ENCODE measurements at regions not wholly inside any gene's neighbourhood (a gene's known extent, or its start where the extent isn't known, plus 50 kb on each side); places are given as distances from the start of the nearest gene placed in this dataset.
A peak's percentile ranks its signal among the peaks of the same experiment; 100 is the strongest.

DNA sequence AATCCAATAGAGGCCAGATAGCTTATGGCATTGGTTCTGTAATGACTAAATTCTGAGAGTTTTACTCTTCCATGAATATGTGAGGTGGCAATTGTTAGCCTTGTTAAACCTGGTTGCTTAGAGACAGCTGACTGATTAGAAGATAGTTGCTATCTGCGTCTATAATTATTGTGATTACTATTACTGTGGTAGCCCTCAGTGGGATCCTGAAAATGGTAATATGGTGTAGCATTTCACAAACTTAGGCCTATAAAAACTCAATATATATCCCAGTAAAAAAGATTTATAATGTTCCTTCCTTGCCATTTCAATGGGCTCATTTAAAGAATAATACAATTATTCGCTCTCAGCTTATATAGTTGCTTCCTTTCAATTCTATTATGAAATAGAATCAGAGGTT lies 405.8 kb upstream of the CDH2 start:
- no peak for DNase-seq (ENCODE audit: low spot score)
- in situ Hi-C loops (cut with HindIII; ENCODE audit: low sequenced_read_pairs): no loop called here

DNA sequence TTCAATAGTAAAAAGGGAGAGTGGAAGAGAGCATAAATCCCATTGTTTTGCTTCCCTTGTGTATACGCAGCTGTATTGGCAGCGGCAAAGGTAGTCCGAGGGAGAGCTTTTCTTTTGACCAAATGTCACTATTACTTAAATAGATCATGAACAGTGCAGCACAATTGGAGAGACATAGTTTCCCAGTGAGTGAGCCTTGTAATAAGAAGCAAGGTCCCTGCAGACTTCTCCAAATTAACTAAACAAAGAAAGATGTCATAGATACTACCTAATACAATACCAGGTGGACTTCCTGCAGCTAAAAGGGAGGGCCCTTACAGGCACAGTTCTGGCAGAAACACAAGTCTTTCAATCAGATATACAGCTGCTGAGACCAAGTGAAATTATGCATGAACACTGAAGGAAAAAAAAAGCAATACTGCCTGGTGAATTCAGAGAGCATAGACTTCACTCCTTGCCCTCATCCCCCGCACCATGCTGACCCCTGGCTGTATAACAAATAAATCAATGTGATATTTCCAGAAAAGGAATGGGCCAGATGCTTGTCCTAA lies 404.7 kb upstream of the CDH2 start:
- in situ Hi-C loops (cut with HindIII; ENCODE audit: low sequenced_read_pairs): no loop called here
- DNase-seq (ENCODE audit: low spot score): no peak

DNA sequence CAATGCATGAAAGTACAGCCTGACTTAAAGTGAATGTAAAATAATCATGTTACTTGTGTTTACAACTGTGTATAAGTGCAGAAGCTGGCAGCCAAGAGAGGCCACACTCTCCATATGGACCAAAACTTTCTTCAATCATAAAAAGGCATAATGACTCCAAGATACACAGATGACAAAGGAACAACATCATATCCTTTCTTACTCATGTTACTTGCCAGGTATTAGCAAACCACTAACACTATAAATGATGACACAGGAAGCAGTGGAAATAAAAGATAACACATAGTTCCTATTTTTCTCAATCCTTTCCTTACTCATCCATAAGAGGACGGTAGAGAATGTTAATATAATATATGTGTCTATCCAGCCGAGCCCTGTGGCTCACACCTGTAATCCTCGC lies 400.0 kb upstream of the CDH2 start:
- DNase-seq (ENCODE audit: low spot score): no peak
- in situ Hi-C loops (cut with HindIII; ENCODE audit: low sequenced_read_pairs): no loop called here

DNA sequence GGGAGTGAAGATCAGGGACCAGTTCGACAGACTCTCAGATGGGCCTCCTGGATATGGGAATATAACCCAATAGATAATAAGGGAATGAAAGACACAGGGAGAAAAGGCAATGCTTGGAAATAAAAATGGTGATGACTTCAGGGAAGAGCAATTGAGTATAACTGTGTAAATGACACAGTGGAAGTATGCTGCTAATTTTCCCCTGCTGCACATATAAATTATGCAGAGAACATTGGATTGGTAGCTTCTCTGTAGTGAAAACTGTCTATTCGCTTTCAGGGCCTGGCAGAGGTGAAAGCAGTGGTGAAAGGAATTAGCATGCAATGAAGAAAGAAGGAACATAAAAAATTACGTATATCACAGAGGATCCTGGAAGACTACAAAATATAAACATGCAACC lies 398.2 kb upstream of the CDH2 start:
- in situ Hi-C loops (cut with HindIII; ENCODE audit: low sequenced_read_pairs): no loop called here
- DNase-seq (ENCODE audit: low spot score): no peak

DNA sequence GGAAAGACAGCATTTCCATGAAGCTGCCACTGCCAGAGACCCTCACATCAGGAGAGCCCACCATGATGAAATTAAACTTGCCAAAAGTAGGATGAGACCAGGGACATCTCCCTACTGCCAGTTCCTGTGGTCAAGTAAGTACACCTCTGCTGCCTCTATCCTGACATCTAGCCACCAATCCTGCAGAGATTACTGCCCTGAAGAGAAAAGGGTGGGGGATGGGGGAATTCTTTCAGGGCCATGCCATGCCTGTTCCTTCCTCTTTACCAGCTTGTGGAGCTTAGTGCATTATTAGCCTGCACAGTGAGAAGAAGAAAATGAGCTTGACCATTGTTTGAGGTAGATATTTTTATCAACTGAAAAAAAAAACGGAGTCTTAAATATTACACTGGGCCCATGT lies 397.2 kb upstream of the CDH2 start:
- DNase-seq (ENCODE audit: low spot score): no peak
- in situ Hi-C loops (cut with HindIII; ENCODE audit: low sequenced_read_pairs): no loop called here

DNA sequence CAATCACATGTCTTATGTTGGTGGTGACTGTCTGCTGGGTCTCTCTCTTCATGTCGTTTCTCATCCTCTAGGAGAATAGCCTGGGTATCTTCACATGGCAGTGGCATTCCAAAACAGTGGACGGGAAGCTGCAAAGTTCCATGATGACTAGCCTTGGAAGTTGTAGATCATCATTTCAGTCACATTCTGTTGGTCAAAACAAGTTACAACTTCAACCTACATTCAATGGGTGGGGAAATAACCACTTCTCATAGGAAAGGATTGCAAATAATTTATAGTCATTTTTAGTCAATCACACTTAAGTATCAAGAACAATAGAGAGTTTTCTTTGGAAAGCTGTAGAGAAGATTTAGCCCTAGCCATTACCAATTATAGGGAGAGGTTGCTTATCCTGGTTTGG lies 395.0 kb upstream of the CDH2 start:
- no peak for DNase-seq (ENCODE audit: low spot score)
- in situ Hi-C loops (cut with HindIII; ENCODE audit: low sequenced_read_pairs): no loop called here

DNA sequence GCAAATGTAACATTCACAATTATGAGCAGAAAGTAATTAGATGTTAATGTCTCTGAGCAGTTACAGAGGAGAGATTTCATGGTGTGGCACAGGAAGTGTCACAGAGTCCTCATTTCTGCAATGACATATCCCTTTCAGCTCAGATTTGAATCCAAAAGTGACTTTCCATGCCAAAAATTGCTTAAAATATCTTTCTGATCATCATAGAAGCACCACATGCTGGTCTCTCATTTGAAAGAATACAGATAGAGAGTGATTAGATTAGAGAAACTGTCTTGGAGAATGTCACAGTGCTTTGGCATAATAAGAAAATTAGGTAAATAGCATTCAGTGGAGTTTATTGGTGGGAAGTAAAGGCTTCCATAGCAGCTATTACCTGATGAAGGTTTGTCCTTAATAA lies 383.4 kb upstream of the CDH2 start:
- in situ Hi-C loops (cut with HindIII; ENCODE audit: low sequenced_read_pairs): no loop called here
- DNase-seq (ENCODE audit: low spot score): no peak

DNA sequence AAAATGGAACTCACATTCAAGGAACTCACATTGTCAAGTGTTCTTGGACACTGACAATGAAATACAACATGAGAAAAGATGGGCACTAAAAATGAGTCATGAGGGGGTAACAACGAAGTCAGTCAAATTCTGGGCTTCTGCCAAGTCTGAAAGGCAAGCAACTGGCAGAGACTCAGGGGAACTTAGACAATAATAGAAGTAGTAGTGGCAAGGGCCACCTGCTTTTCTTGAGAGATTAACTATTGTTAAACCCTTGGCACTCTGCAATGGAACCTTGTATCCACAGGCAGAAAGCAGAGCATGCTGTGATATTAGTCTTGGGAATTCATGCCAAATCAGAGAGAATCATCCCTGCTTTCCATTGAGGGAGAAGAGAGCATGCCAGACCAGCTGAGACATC lies 382.6 kb upstream of the CDH2 start:
- in situ Hi-C loops (cut with HindIII; ENCODE audit: low sequenced_read_pairs): no loop called here
- DNase-seq (ENCODE audit: low spot score): no peak

DNA sequence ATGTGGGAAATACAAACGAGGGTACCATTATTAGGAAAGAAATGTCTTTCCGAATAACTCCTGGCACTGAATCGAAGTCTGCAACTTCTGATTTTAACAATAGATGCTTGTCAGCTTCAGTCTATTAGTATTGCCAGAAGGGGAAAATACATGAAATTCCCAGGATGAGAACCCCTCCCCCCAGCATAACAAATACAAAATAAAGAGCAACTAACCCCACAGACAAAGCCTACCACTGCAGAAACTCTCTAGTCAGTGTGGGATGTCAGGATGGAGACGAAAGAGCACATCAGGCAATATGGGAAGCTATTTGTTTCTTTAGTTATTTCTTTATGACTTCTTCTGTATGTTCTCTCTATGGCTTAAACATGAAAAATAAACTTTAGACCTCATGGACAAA lies 365.0 kb upstream of the CDH2 start:
- DNase-seq (ENCODE audit: low spot score): no peak
- in situ Hi-C loops (cut with HindIII; ENCODE audit: low sequenced_read_pairs): no loop called here

DNA sequence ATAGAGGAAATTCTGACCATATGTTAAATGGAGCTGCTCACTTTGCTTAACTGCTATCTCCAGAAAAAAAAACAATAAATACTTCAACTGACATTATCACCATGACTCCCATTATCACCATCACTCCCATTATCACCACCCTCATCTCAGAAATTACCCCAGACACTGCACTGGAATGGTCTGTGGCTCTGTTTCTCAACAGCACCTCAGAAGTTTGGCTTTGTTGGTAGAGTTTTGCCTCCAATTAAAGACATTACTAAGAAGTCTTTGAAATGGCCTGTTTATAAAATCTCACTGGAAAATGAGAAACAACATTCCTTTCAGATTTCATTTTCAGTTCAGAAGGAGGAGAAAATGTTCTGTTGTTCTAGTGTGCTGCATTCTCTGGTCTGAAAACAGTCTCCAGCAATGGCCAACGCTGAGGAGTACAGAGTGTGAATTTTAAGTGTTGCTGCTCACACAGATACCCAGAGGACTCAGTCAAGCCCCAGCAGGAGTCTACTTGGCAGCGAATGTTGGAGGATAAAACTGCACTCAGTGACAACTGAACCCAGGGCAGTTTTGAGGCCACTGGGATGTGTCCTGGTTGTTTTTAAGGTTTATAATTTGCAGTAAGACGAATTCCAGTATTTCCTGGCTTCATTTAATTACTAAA lies 364.5 kb upstream of the CDH2 start:
- in situ Hi-C loops (cut with HindIII; ENCODE audit: low sequenced_read_pairs): no loop called here
- DNase-seq (ENCODE audit: low spot score): peak; percentile 43

DNA sequence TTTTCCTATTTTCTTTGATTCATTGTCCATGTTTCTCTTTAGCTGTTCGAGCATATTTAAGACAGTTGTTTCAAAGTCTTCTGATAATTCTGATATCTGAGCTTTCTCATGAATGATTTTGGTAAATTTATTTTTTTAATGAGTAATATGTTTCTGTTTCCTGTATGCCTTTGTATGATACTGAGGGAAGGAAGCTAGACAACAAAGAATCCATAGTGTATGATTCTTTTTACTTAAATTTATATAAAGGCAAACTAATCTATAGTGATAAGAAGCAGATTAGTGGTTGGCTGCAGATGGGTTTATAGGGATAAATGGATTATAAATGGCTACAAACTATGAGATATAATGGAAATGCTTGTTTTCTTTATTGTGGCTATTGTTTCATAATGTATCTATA lies 352.7 kb upstream of the CDH2 start:
- DNase-seq (ENCODE audit: low spot score): no peak
- in situ Hi-C loops (cut with HindIII; ENCODE audit: low sequenced_read_pairs): no loop called here

DNA sequence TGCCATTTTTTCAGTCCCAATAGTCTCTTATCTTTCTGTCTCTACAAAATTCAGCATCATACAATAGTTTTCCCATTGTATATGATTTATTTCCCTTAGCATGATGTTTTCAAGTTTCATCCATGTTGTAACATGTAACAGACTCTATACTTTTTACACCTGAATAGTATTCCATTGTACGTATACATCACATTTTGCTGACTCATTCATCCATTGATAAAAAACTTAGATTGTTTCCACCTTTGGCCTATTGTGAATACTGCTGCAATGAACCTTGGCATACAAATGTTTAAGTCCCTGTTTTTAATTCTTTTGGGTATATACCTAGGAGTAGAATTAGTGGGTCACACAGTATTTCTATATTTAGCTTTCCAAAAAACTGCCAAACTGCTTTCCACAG lies 349.3 kb upstream of the CDH2 start:
- in situ Hi-C loops (cut with HindIII; ENCODE audit: low sequenced_read_pairs): no loop called here
- DNase-seq (ENCODE audit: low spot score): no peak

DNA sequence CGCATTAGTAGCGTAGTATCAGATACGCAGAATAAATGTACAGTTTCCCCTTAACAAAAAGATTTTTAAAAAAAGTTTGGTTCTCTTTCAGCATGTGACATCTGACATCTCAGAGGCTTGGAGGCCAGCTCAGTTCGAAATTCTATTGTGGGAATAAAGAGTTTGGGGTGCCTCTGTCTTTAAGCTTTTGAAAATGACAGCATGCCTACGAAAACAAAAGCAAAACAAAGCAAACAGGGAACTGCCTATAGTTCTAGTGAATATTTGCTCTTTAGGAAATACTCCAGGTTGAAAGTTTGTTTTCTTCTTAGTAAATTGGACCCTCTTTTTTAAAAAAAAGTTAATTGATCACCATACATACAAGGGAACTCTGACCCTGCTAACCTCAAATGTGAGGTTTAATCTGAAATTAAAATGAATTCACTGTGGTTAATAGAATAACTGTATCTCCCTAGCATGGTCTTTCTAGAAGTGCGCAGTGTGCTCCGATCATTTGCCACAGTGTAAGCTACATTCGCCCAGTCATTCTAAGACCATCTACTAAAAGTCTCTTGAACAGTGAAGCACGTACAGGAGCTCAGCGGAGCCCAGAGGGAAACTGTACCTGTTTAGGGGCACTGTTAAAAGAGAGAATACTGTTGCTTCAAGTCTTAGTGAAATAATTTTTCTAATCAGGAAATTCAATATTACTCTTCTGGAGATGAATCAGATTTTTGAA lies 347.0 kb upstream of the CDH2 start:
- DNase-seq (ENCODE audit: low spot score): no peak
- in situ Hi-C loops (cut with HindIII; ENCODE audit: low sequenced_read_pairs): no loop called here

DNA sequence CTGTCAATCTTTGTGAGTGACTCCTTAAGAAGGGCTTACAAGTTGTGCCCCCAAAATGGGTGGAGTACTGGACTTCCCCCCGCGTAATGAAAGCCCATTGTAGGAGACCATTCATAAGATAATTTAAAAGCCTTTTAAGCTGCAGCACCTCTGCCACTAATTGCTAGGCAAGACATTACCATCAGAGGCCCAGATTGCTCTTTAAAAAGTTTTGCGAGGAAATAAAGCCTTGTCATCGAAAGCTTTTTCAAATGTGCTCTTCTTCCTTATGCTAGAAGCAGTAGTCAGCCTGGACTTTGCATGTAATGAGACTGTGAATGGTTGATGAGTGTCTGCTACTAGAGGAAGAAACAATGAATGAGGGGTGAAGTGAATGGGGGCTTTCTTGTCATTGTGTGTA lies 345.3 kb upstream of the CDH2 start:
- in situ Hi-C loops (cut with HindIII; ENCODE audit: low sequenced_read_pairs): no loop called here
- DNase-seq (ENCODE audit: low spot score): no peak

DNA sequence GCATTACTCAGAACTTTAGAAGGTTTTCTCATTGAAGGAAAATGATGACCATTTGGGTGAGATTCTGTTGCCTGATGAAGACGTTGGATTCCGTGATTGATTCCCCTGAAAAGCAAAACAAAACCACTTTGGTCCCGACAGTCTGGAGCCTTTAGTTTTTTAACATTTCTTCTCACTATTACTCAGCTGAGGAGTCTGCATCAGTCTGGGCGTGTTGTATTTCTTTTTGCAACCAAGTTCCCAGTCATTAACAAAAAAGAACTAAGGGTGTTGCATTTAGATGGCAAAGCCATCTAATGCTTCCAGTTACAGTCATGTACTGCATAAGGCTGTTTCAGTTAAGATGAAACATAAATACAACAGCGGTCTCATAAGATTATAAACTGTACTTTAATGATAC lies 343.1 kb upstream of the CDH2 start:
- in situ Hi-C loops (cut with HindIII; ENCODE audit: low sequenced_read_pairs): no loop called here
- no peak for DNase-seq (ENCODE audit: low spot score)

DNA sequence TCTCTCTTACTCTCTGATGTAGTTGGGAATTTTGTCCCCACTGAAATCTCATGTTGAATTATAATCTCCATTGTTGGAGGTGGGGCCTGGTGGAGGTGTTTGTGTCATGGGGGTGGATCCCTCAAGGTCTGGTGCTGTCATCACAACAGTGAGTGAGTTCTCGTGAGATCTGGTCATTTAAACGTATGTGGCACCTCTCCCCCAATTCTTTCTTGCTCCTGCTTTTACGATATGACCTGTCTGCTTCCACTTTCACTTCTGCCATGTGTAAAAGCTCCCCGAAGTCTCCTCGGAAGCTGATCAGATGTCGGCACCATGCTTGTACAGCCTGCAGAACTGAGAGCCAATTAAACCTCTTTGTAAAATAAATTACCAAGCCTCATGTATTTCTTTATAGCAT lies 337.8 kb upstream of the CDH2 start:
- in situ Hi-C loops (cut with HindIII; ENCODE audit: low sequenced_read_pairs): no loop called here
- DNase-seq (ENCODE audit: low spot score): no peak

DNA sequence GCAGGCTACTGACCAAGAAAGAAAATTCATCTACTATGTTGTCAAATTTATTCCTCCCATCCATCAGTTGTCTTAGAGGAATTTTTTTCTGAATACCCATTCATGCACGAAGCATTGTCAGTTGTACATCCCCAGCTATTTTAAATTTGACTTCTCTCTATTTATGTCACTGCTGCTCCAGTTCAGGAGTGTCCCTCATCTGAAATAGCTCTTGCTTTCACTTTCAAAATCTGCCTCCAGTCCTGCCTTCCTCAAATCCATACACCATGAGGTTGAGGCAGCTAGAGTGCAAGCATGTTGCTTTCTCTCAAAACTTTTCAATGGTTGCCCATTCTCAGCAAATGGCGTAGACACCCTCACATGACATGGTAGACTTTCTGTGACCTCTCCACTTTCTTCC lies 335.4 kb upstream of the CDH2 start:
- no peak for DNase-seq (ENCODE audit: low spot score)
- in situ Hi-C loops (cut with HindIII; ENCODE audit: low sequenced_read_pairs): no loop called here

DNA sequence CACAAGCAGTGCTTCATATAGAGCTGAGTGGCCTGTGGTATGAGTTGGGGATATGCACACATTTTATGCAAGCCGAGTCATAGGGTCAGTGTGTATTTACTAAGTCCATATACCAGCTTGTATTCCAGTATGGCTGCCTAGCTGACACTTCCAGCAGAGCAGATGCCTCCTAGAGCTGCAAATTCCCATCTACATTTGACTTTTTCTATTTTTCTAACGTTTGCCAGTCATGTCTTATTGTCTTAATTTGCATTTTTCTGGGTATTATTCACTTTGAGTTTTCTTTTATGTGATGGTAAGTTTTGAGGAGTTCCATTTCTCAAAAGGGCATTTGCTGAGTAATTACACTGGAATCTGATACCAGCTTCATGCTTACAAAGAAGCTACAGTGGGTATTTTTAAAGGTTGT lies 334.5 kb upstream of the CDH2 start:
- DNase-seq (ENCODE audit: low spot score): no peak
- in situ Hi-C loops (cut with HindIII; ENCODE audit: low sequenced_read_pairs): no loop called here

DNA sequence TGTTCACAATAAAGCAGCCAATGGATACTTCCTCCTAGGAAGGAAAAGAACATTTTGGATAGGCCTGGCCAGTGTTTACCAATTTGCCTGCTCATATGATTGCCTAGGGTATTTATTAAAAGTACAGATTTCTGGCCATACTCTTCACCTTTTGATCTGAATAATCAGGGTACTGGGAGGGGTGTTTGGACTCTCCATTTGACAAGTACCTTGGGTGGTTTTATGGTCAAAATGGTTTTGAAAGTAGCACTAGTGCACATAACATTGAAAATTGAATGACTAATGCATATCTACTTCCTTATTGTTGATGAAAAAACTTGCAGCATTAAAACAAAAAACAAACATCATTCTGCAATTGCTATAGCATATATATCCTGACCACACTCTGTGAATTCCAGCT lies 333.3 kb upstream of the CDH2 start:
- no peak for DNase-seq (ENCODE audit: low spot score)
- in situ Hi-C loops (cut with HindIII; ENCODE audit: low sequenced_read_pairs): no loop called here

DNA sequence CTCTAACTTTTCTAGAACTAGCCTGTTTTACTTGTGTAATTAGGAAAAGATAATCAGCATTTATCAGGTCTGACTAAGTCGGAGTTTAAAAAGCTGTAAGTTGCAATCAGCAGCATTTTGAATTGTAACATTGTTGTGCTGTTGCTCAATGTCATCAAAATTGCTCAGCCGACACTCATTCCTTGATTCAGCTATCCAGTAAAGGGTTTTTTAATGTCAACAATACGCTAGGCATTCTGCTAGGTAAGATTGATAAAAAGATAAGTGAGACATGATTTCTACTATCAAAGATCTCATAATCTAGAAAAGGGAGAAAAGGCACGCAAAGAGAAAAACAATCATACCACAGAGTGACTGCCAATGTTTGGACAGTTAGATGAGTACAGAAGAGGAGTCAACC lies 327.1 kb upstream of the CDH2 start:
- in situ Hi-C loops (cut with HindIII; ENCODE audit: low sequenced_read_pairs): no loop called here

DNA sequence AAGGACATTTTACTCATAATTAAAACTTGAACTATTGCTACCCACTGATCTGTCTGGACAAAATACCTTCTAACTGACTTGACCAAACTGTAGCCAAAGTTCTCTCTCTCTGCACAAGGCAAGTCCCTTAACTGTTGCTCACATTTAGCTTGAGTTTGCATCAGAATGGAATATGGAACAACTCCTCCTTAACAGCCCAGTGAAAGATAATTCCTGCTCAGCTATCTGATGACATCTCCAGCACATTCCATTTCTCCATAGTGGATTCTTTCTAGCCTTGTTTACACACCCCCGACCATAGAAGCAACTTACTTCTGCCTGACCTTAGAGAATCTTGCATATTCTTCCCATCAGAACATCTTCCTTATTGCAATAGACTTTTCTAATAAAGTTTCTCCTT lies 317.2 kb upstream of the CDH2 start:
- in situ Hi-C loops (cut with HindIII; ENCODE audit: low sequenced_read_pairs): no loop called here

More for the DNA sequence above, 327.1 kb upstream of the CDH2 start:
- no peak for DNase-seq (ENCODE audit: low spot score)

More for the DNA sequence above, 317.2 kb upstream of the CDH2 start:
- DNase-seq (ENCODE audit: low spot score): no peak

Measured in G401 (cell line).